Tibial nerve (tissue), 4 donors: ENCODE measurements at regions not wholly inside any gene's neighbourhood (a gene's known extent, or its start where the extent isn't known, plus 50 kb on each side); places are given as distances from the start of the nearest gene placed in this dataset.
"Not testable (repeated sequence)": the region's sequence is repeated elsewhere in the genome, so short reads cannot be mapped to it uniquely, and the experiment has no call there.

Experiments
- EP300 ChIP-seq, 2 donors: sonication (generic); formaldehyde crosslinking; IDR thresholded peaks; one replicate each; pipeline ENCODE4 v1.6.1; 2017; ENCODE audit warnings: antibody characterized with exemption in 2 of 2, mild to moderate bottlenecking in 1 of 2
- POLR2A ChIP-seq, 2 donors: fragments of 450-650 bp; IDR thresholded peaks; one replicate each; pipeline ENCODE4 v1.6.1; 2017; ENCODE audit warnings: antibody characterized with exemption in 2 of 2, mild to moderate bottlenecking in 2 of 2, moderate library complexity in 2 of 2
- TF ChIP-seq, protein P1 (sequence below), 5 experiments: fragments of 200-600 bp in 3 of 5; fragments of 450-650 bp in 2 of 5; sonication (generic) in 3 of 5; IDR thresholded peaks; one replicate each; pipeline ENCODE4 v1.5.1; 2016 to 2019; ENCODE audit warnings: antibody characterized with exemption in 5 of 5, mild to moderate bottlenecking in 3 of 5, moderate library complexity in 2 of 5

DNA sequence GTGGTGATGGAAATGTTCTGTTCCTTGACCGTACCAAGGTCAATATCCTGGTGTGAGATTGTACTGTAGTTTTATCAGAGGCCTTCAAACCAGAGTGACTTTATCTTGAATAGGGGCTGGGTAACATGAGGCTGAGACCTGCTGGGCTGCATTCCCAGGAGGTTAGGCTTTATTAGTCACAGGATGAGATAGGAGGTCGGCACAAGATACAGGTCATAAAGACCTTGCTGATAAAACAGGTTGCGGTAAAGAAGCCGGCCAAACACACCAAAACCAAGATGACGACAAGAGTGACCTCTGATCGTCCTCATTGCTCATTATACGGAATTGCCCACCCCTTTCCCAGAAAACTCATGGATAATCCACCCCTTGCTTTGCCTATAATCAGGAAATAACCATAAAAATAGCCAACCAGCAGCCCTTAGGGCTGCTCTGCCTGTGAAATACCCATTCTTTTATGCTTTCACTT, 123.8 kb upstream of the MXRA5 start:
- TF ChIP-seq, protein P1, sequence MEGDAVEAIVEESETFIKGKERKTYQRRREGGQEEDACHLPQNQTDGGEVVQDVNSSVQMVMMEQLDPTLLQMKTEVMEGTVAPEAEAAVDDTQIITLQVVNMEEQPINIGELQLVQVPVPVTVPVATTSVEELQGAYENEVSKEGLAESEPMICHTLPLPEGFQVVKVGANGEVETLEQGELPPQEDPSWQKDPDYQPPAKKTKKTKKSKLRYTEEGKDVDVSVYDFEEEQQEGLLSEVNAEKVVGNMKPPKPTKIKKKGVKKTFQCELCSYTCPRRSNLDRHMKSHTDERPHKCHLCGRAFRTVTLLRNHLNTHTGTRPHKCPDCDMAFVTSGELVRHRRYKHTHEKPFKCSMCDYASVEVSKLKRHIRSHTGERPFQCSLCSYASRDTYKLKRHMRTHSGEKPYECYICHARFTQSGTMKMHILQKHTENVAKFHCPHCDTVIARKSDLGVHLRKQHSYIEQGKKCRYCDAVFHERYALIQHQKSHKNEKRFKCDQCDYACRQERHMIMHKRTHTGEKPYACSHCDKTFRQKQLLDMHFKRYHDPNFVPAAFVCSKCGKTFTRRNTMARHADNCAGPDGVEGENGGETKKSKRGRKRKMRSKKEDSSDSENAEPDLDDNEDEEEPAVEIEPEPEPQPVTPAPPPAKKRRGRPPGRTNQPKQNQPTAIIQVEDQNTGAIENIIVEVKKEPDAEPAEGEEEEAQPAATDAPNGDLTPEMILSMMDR (IDR thresholded peaks at IDR 0.05): not testable (repeated sequence)
- not testable (repeated sequence) for TF ChIP-seq EP300, POLR2A (IDR thresholded peaks at IDR 0.05)
